Activated B cell treated with CpG ODN at 0.5 μM for 24 hours (primary cell): ENCODE measurements at regions not wholly inside any gene's neighbourhood (a gene's known extent, or its start where the extent isn't known, plus 50 kb on each side); places are given as distances from the start of the nearest gene placed in this dataset.

ENCODE experiments used
- ATAC-seq: fragments of 200-7000 bp; cut with Tn5 transposase; one replicate; pipeline ENCODE4 v1.10.0; 2021; ENCODE audit warnings: low read depth, mild to moderate bottlenecking, moderate library complexity
- CTCF ChIA-PET: fragments of 350-600 bp; sonication (Branson Sonifier 250); formaldehyde crosslinking; loops from one replicate; lab custom pipeline; 2021; ENCODE audit warnings: antibody characterized with exemption; lab: Charles Lee
- POLR2A ChIA-PET: fragments of 350-600 bp; sonication (Branson Sonifier 250); formaldehyde crosslinking; loops from one replicate; lab custom pipeline; 2021; ENCODE audit warnings: antibody characterized with exemption; lab: Charles Lee
- DNase-seq: peaks from one replicate; pipeline ENCODE4 v3.0.0; 2022
- H3K27ac Mint-ChIP-seq: one replicate; pipeline ENCODE4 v1.8.0; 2020; ENCODE audit warnings: mixed read lengths
- H3K27me3 Mint-ChIP-seq: one replicate; pipeline ENCODE4 v1.8.0; 2021; ENCODE audit warnings: mixed read lengths
- H3K36me3 Mint-ChIP-seq: one replicate; pipeline ENCODE4 v1.8.0; 2021; ENCODE audit warnings: low read depth, mixed read lengths
- H3K4me1 Mint-ChIP-seq: one replicate; pipeline ENCODE4 v1.8.0; 2021; ENCODE audit warnings: mixed read lengths
- H3K4me3 Mint-ChIP-seq: one replicate; pipeline ENCODE4 v1.8.0; 2020; ENCODE audit warnings: mild to moderate bottlenecking, mixed read lengths
- H3K9me3 Mint-ChIP-seq: one replicate; pipeline ENCODE4 v1.8.0; 2020; ENCODE audit warnings: mixed read lengths
- CTCF ChIP-seq: fragments of 200-600 bp; IDR thresholded peaks from one replicate; pipeline ENCODE4 v1.8.0; 2022; ENCODE audit warnings: antibody characterized with exemption, mild to moderate bottlenecking
- intact Hi-C: fragments of 100-400 bp; cut with micrococcal nuclease; formaldehyde crosslinking; loops from one replicate; pipeline ENCODE4 v1.15.1; 2024

GRCh38 chr2:150647943-150648342 is 160.5 kb upstream of the RND3 start:
- H3K36me3 Mint-ChIP-seq = no peaks in the 10 kb centered on the region
- intact Hi-C loops = no loop called here
- H3K27me3 Mint-ChIP-seq = no peaks in the 10 kb centered on the region
- no peak for TF ChIP-seq CTCF
- H3K4me1 Mint-ChIP-seq = no peaks in the 10 kb centered on the region
- CTCF ChIA-PET = no interaction called here
- no peak overlapping the region for H3K4me3 Mint-ChIP-seq
- DNase-seq = no peak
- no peak for ATAC-seq
- H3K27ac Mint-ChIP-seq = no peak overlapping the region
- POLR2A ChIA-PET = no interaction called here
- H3K9me3 Mint-ChIP-seq = peaks cover 2% of the 10 kb centered on the region

GRCh38 chr2:150646746-150647145 is 159.3 kb upstream of the RND3 start:
- DNase-seq = no peak
- Mint-ChIP-seq H3K4me3 (no peak overlapping the region), H3K36me3 (no peaks in the 10 kb centered on the region), H3K9me3 (peaks cover 2% of the 10 kb centered on the region), H3K4me1 (no peaks in the 10 kb centered on the region), H3K27ac (no peak overlapping the region), H3K27me3 (no peaks in the 10 kb centered on the region)
- no peak for TF ChIP-seq CTCF
- intact Hi-C loops = no loop called here
- CTCF ChIA-PET = no interaction called here
- ATAC-seq = no peak
- POLR2A ChIA-PET = no interaction called here

GRCh38 chr2:150644298-150645067 is 157.0 kb upstream of the RND3 start:
- Mint-ChIP-seq H3K27me3 (no peaks in the 10 kb centered on the region), H3K27ac (no peak overlapping the region), H3K9me3 (peaks cover 2% of the 10 kb centered on the region), H3K4me3 (no peak overlapping the region), H3K4me1 (no peaks in the 10 kb centered on the region), H3K36me3 (no peaks in the 10 kb centered on the region)
- no peak for TF ChIP-seq CTCF
- ChIA-PET CTCF (no interaction called here), POLR2A (no interaction called here)
- DNase-seq = no peak
- no peak for ATAC-seq
- intact Hi-C loops = no loop called here

GRCh38 chr2:150643114-150643725 is 155.8 kb upstream of the RND3 start:
- intact Hi-C loops = no loop called here
- Mint-ChIP-seq H3K4me1 (no peaks in the 10 kb centered on the region), H3K27ac (no peak overlapping the region), H3K9me3 (peaks cover 2% of the 10 kb centered on the region), H3K36me3 (no peaks in the 10 kb centered on the region), H3K4me3 (no peak overlapping the region), H3K27me3 (no peaks in the 10 kb centered on the region)
- no peak for DNase-seq
- ATAC-seq = no peak
- ChIA-PET CTCF (no interaction called here), POLR2A (no interaction called here)
- TF ChIP-seq CTCF = no peak

GRCh38 chr2:150640039-150640438 is 152.6 kb upstream of the RND3 start:
- ATAC-seq (no peak), DNase-seq (no peak)
- Mint-ChIP-seq H3K27ac (no peak overlapping the region), H3K4me1 (no peaks in the 10 kb centered on the region), H3K4me3 (no peak overlapping the region), H3K9me3 (no peaks in the 10 kb centered on the region), H3K27me3 (no peaks in the 10 kb centered on the region), H3K36me3 (no peaks in the 10 kb centered on the region)
- POLR2A ChIA-PET = no interaction called here
- TF ChIP-seq CTCF = no peak
- CTCF ChIA-PET = no interaction called here
- intact Hi-C loops = no loop called here
